HTR-8/SVneo (cell line): ENCODE measurements at regions not wholly inside any gene's neighbourhood (a gene's known extent, or its start where the extent isn't known, plus 50 kb on each side); places are given as distances from the start of the nearest gene placed in this dataset.

Experiments
- DNase-seq: peaks from one replicate; pipeline ENCODE4 v3.0.0; 2011; ENCODE audit warnings: low spot score, mixed read lengths; ENCODE audit not compliant: insufficient read length
- FAIRE-seq: peaks from 2 replicates; lab custom pipeline; 2011; peaks lifted over from hg19 to GRCh38; lab: Jason Lieb, UNC

- no peak for FAIRE-seq
- DNase-seq = no peak
Observed at GRCh38 chr3:107428051-107428858, 51.0 kb downstream of the CCDC54 start.

GRCh38 chr3:107429320-107430181, 52.3 kb downstream of the CCDC54 start:
- peak; percentile 89 for DNase-seq
- FAIRE-seq = peak; percentile 84

- no peak for FAIRE-seq
Observed at GRCh38 chr3:107430214-107430995, 53.2 kb downstream of the CCDC54 start.

GRCh38 chr3:107430996-107431245, 53.7 kb downstream of the CCDC54 start:
- FAIRE-seq = no peak
- no peak for DNase-seq

More at GRCh38 chr3:107430214-107430995, 53.2 kb downstream of the CCDC54 start:
- DNase-seq = no peak

- peak; percentile 48 for FAIRE-seq
- peak; percentile 67 for DNase-seq
Observed at GRCh38 chr3:107431246-107432012, 54.2 kb downstream of the CCDC54 start.

DNA sequence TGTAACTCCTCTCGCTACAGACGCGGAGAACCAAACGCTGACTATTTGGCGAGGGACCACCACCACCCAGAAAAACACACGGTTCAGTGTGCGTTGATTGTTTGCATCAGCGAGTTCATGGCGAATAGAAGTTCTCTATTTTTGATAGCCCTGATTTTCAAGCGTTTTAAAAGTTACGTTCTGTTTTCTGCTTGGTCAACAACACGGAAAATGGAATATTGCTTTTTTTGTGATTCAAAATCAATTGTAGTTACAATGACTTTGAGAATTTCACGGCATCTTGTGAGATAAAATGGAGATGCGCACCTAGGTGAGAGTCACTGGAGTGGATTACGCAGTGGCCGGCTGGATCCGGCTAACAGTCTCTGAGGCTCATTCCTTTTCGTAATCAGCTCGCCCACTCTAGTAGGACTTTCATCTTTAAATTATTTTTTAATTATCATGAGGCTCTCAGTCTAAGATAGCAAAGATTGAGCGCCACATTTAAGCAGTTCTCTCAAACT, 54.8 kb downstream of the CCDC54 start:
- no peak for FAIRE-seq

GRCh38 chr3:107432646-107433045, 55.4 kb downstream of the CCDC54 start:
- DNase-seq (no peak), FAIRE-seq (no peak)

More for the DNA sequence above, 54.8 kb downstream of the CCDC54 start:
- DNase-seq = no peak

- no peak for FAIRE-seq
Observed at GRCh38 chr3:107436029-107436428, 58.8 kb downstream of the CCDC54 start.

GRCh38 chr3:107438671-107439070, 61.4 kb downstream of the CCDC54 start:
- DNase-seq (no peak), FAIRE-seq (no peak)

More at GRCh38 chr3:107436029-107436428, 58.8 kb downstream of the CCDC54 start:
- DNase-seq = no peak

- no peak for FAIRE-seq
- DNase-seq = no peak
Observed at GRCh38 chr3:107441617-107442016, 64.4 kb downstream of the CCDC54 start.

GRCh38 chr3:107443461-107443860, 66.2 kb downstream of the CCDC54 start:
- no peak for FAIRE-seq
- DNase-seq = no peak

DNA sequence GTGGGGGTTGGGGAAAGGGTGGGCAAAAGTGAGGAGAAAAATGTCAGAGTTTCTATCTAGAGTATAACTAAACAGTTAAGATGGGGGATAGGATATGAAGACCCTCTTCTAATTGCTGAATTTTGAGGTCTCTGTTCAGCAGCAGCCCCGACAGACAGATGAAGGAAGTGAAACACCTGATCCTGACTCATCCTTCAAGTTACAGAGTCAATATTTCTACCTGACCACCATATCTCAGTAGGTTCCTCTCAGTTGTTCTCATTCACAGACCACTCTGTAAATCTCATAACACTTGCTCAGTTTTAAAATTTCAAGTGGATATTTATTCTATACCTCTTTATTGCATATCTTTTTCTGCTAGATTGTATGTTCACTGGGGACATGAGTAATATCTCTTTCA, 69.5 kb downstream of the CCDC54 start:
- DNase-seq (no peak), FAIRE-seq (no peak)

- no peak for DNase-seq
- peak; percentile 4 for FAIRE-seq
Observed at GRCh38 chr3:107450254-107450893, 72.4 kb upstream of the BBX start.

GRCh38 chr3:107452436-107452835, 70.3 kb upstream of the BBX start:
- FAIRE-seq (no peak), DNase-seq (no peak)

GRCh38 chr3:107453504-107453903, 69.3 kb upstream of the BBX start:
- no peak for FAIRE-seq

GRCh38 chr3:107455621-107456020, 67.1 kb upstream of the BBX start:
- DNase-seq (no peak), FAIRE-seq (no peak)

More at GRCh38 chr3:107453504-107453903, 69.3 kb upstream of the BBX start:
- DNase-seq = no peak

- FAIRE-seq = no peak
- DNase-seq = no peak
Observed at GRCh38 chr3:107456501-107456900, 66.3 kb upstream of the BBX start.

GRCh38 chr3:107458871-107459270, 63.9 kb upstream of the BBX start:
- FAIRE-seq (no peak), DNase-seq (no peak)

DNA sequence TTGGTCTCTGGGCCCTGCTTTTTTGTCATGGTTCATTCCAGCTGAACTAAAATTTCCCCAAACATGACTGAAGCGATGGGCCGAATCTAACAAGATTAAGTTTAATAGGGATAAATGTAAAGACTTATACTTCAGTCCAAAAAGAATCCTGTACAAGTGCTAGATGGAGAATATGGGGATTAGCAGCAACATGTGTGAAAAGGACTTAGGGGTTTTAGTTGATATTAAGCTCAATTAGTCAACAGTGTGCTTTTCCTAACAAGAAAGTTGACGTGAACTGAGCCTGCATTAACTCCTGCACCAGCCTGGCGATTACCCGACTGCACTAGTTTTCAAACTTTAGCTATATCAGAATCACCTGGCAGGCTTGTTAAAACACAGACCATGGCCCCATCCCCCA, 61.0 kb upstream of the BBX start:
- FAIRE-seq = no peak
- no peak for DNase-seq
